Panc1 (cell line): ENCODE measurements at regions not wholly inside any gene's neighbourhood (a gene's known extent, or its start where the extent isn't known, plus 50 kb on each side); places are given as distances from the start of the nearest gene placed in this dataset.

Source experiments
- ATAC-seq: fragments of 200-7000 bp; cut with Tn5 transposase; 2 replicates; pipeline ENCODE4 v1.9.1; 2020; ENCODE audit warnings: mild to moderate bottlenecking, moderate library complexity
- BruUV-seq: library from RNA; stranded (reverse); fragments of 400-500 nt; replicated peaks from 2 replicates; lab custom pipeline; 2021; lab: Mats Ljungman, UMichigan
- CTCF ChIA-PET: fragments of 300-600 bp; sonication (Branson Sonifier 250); formaldehyde crosslinking; loops from one replicate; lab custom pipeline; 2022; ENCODE audit warnings: antibody characterized with exemption; lab: Charles Lee
- POLR2A ChIA-PET: fragments of 300-600 bp; sonication (Branson Sonifier 250); formaldehyde crosslinking; loops from one replicate; lab custom pipeline; 2022; ENCODE audit warnings: antibody characterized with exemption; lab: Charles Lee
- DNase-seq: peaks from one replicate; pipeline ENCODE4 v3.0.0-alpha.2; 2010; ENCODE audit warnings: low read depth, low spot score
- H3K27ac ChIP-seq: 2 replicates; pipeline ENCODE4 v1.5.1; 2011; ENCODE audit warnings: mild to moderate bottlenecking, low read length, inconsistent platforms
- H3K27me3 ChIP-seq: fragments of 200-500 bp; sonication (Bioruptor generic); 2 replicates; pipeline ENCODE4 v1.6.0; 2014; ENCODE audit warnings: low read length, inconsistent platforms; ENCODE audit not compliant: control insufficient read depth, insufficient read depth
- H3K36me3 ChIP-seq: fragments of 200-500 bp; sonication (Bioruptor generic); 2 replicates; pipeline ENCODE4 v1.5.1; 2014; ENCODE audit warnings: inconsistent platforms, mild to moderate bottlenecking, low read length, moderate library complexity; ENCODE audit not compliant: control insufficient read depth, insufficient read depth
- H3K4me1 ChIP-seq: 2 replicates; pipeline ENCODE4 v1.5.1; 2011; ENCODE audit warnings: inconsistent platforms, mild to moderate bottlenecking, low read length, moderate library complexity; ENCODE audit not compliant: control insufficient read depth, insufficient read depth
- H3K4me3 ChIP-seq, 2 experiments: 2 replicates each; pipeline ENCODE4 v1.5.1; 2011 to 2012; ENCODE audit warnings: low read depth in 2 of 2, low read length in 2 of 2, mild to moderate bottlenecking in 2 of 2, inconsistent platforms in 1 of 2, moderate library complexity in 1 of 2
- H3K9me3 ChIP-seq: fragments of 200-500 bp; sonication (Bioruptor generic); 2 replicates; pipeline ENCODE4 v1.5.1; 2014; ENCODE audit warnings: low read depth, mild to moderate bottlenecking, inconsistent platforms, low read length, moderate library complexity; ENCODE audit not compliant: control insufficient read depth, insufficient read depth
- POLR2AphosphoS5 ChIP-seq: IDR thresholded peaks from 2 replicates; pipeline ENCODE4 v1.6.1; 2012; ENCODE audit warnings: mild to moderate bottlenecking, low read depth, low read length, moderate library complexity
- SIN3A ChIP-seq: IDR thresholded peaks from 2 replicates; pipeline ENCODE4 v1.6.1; 2012; ENCODE audit warnings: low read depth, mild to moderate bottlenecking, low read length, moderate library complexity, borderline replicate concordance; ENCODE audit not compliant: insufficient read depth
- TCF7L2 ChIP-seq: IDR thresholded peaks from 2 replicates; pipeline ENCODE4 v1.6.1; 2011; ENCODE audit warnings: mild to moderate bottlenecking, low read depth, low read length, inconsistent platforms
- in situ Hi-C: cut with HindIII; loops from 2 replicates; pipeline ENCODE4 v1.10.0; 2016; ENCODE audit warnings: low sequenced_read_pairs, low pct_unique_long_range_greater_than_20kb
- intact Hi-C: fragments of 100-400 bp; cut with micrococcal nuclease; formaldehyde crosslinking; loops from one replicate; pipeline ENCODE4 v1.10.0; 2022; ENCODE audit not compliant: unreplicated experiment
- TF ChIP-seq, protein P1 (sequence below): fragments of 450-650 bp; IDR thresholded peaks from 2 replicates; pipeline ENCODE4 v1.5.1; 2017; ENCODE audit warnings: mild to moderate bottlenecking
- TF ChIP-seq, protein P2 (sequence below), 2 experiments: IDR thresholded peaks; 2 replicates each; pipeline ENCODE4 v1.6.1; 2011 to 2012; ENCODE audit warnings: low read depth in 2 of 2, control low read depth in 1 of 2, low read length in 1 of 2, mild to moderate bottlenecking in 1 of 2, moderate library complexity in 1 of 2; ENCODE audit not compliant: insufficient read depth in 1 of 2

DNA sequence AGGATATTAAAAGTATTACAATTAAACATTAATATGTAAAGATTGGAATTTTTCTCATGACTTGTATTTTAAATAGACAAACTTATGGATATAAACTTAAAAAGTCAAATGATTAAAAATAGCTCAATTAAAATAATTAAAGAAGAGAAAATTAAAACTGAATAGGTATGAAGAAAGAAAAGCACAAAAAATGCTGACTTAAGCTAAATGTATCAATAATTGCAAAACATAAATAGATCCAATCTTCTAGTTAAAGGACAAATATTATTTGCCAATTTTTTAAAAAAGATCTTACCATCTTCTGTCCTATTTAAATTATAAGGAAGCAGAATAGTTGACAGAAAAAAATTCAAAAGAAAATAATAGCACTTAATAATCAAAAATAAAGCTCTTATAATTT, 646.3 kb upstream of the ANKRD30A start:
- BruUV-seq: no TSS peak
- no peak overlapping the region for H3K4me3 ChIP-seq
- no peaks in the 10 kb centered on the region for H3K9me3 ChIP-seq
- in situ Hi-C loops: no loop called here
- intact Hi-C loops: no loop called here
- no peaks in the 10 kb centered on the region for H3K36me3 ChIP-seq
- POLR2A ChIA-PET: no interaction called here
- CTCF ChIA-PET: no interaction called here
- no peaks in the 10 kb centered on the region for H3K27me3 ChIP-seq
- H3K4me1 ChIP-seq: no peaks in the 10 kb centered on the region
- DNase-seq (no peak), ATAC-seq (no peak)
- TF ChIP-seq, protein P1, sequence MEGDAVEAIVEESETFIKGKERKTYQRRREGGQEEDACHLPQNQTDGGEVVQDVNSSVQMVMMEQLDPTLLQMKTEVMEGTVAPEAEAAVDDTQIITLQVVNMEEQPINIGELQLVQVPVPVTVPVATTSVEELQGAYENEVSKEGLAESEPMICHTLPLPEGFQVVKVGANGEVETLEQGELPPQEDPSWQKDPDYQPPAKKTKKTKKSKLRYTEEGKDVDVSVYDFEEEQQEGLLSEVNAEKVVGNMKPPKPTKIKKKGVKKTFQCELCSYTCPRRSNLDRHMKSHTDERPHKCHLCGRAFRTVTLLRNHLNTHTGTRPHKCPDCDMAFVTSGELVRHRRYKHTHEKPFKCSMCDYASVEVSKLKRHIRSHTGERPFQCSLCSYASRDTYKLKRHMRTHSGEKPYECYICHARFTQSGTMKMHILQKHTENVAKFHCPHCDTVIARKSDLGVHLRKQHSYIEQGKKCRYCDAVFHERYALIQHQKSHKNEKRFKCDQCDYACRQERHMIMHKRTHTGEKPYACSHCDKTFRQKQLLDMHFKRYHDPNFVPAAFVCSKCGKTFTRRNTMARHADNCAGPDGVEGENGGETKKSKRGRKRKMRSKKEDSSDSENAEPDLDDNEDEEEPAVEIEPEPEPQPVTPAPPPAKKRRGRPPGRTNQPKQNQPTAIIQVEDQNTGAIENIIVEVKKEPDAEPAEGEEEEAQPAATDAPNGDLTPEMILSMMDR: no peak
- TF ChIP-seq POLR2AphosphoS5 (no peak), TCF7L2 (no peak), SIN3A (no peak)
- TF ChIP-seq, protein P2, sequence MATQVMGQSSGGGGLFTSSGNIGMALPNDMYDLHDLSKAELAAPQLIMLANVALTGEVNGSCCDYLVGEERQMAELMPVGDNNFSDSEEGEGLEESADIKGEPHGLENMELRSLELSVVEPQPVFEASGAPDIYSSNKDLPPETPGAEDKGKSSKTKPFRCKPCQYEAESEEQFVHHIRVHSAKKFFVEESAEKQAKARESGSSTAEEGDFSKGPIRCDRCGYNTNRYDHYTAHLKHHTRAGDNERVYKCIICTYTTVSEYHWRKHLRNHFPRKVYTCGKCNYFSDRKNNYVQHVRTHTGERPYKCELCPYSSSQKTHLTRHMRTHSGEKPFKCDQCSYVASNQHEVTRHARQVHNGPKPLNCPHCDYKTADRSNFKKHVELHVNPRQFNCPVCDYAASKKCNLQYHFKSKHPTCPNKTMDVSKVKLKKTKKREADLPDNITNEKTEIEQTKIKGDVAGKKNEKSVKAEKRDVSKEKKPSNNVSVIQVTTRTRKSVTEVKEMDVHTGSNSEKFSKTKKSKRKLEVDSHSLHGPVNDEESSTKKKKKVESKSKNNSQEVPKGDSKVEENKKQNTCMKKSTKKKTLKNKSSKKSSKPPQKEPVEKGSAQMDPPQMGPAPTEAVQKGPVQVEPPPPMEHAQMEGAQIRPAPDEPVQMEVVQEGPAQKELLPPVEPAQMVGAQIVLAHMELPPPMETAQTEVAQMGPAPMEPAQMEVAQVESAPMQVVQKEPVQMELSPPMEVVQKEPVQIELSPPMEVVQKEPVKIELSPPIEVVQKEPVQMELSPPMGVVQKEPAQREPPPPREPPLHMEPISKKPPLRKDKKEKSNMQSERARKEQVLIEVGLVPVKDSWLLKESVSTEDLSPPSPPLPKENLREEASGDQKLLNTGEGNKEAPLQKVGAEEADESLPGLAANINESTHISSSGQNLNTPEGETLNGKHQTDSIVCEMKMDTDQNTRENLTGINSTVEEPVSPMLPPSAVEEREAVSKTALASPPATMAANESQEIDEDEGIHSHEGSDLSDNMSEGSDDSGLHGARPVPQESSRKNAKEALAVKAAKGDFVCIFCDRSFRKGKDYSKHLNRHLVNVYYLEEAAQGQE (IDR thresholded peaks at IDR 0.05; ENCODE audit: insufficient read depth in 1 of 2, low read depth in 2 of 2, low read length in 1 of 2): no peak
- no peak overlapping the region for H3K27ac ChIP-seq

DNA sequence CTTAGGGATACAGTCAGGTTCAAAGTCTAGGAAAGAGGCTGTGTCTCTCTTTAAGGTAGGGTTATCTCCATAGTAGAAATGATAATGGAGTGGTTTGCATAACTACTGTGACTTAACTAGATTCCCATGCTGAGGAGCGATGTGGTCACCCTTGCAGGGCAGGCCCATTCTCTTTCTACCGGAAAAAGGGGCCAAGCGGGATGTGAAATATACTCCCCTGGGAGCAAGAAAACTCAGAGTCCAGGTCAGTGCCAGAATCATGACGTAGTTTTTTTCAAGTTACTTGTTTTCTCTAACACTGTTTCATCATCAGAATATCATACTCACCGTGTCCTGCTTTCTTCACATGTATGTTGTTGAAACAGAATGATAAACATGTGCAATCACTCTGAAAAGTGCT, 649.0 kb upstream of the ANKRD30A start:
- Histone ChIP-seq H3K27me3 (no peaks in the 10 kb centered on the region), H3K4me1 (no peaks in the 10 kb centered on the region), H3K36me3 (no peaks in the 10 kb centered on the region), H3K4me3 (no peak overlapping the region), H3K9me3 (no peaks in the 10 kb centered on the region), H3K27ac (no peak overlapping the region)
- DNase-seq (no peak), ATAC-seq (no peak)
- CTCF ChIA-PET: no interaction called here
- intact Hi-C loops (no loop called here), in situ Hi-C loops (no loop called here)
- TF ChIP-seq TCF7L2 (no peak), SIN3A (no peak), POLR2AphosphoS5 (no peak)
- TF ChIP-seq, protein P2 (IDR thresholded peaks at IDR 0.05; ENCODE audit: insufficient read depth in 1 of 2, low read depth in 2 of 2, low read length in 1 of 2): no peak
- TF ChIP-seq, protein P1: no peak
- no TSS peak for BruUV-seq
- POLR2A ChIA-PET: no interaction called here
